SK-N-SH treated with all-trans-retinoic acid at 6 μM for 48 hours (cell line): ENCODE measurements at regions not wholly inside any gene's neighbourhood (a gene's known extent, or its start where the extent isn't known, plus 50 kb on each side); places are given as distances from the start of the nearest gene placed in this dataset.

ENCODE experiments used
- ATAC-seq: fragments of 200-7000 bp; cut with Tn5 transposase; 3 replicates; pipeline ENCODE4 v1.9.1; 2020; ENCODE audit warnings: mild to moderate bottlenecking, moderate library complexity
- ARNTL ChIP-seq: fragments of 450-650 bp; formaldehyde crosslinking; IDR thresholded peaks from 2 replicates; pipeline ENCODE4 v1.5.0; 2020; ENCODE audit warnings: low read depth, mild to moderate bottlenecking, moderate library complexity, borderline replicate concordance
- BACH2 ChIP-seq: fragments of 250-450 bp; sonication (Bioruptor Pico); IDR thresholded peaks from 2 replicates; pipeline ENCODE4 v1.9.0; 2021; ENCODE audit warnings: mild to moderate bottlenecking, borderline replicate concordance
- CREB5 ChIP-seq: fragments of 250-450 bp; sonication (Bioruptor Pico); IDR thresholded peaks from 2 replicates; pipeline ENCODE4 v1.5.1; 2020; ENCODE audit warnings: low read depth, mild to moderate bottlenecking, moderate library complexity
- CSDC2 ChIP-seq: fragments of 250-450 bp; sonication (Bioruptor Pico); IDR thresholded peaks from 2 replicates; pipeline ENCODE4 v1.5.0; 2020; ENCODE audit warnings: mild to moderate bottlenecking, moderate library complexity
- CSRNP3 ChIP-seq: fragments of 250-450 bp; sonication (Bioruptor Pico); IDR thresholded peaks from 2 replicates; pipeline ENCODE4 v1.5.1; 2021; ENCODE audit warnings: mild to moderate bottlenecking, moderate library complexity
- ESRRG ChIP-seq: fragments of 250-450 bp; sonication (Bioruptor Pico); IDR thresholded peaks from 2 replicates; pipeline ENCODE4 v1.6.1; 2021; ENCODE audit warnings: mild to moderate bottlenecking
- GLIS3 ChIP-seq: fragments of 250-450 bp; sonication (Bioruptor Pico); IDR thresholded peaks from 2 replicates; pipeline ENCODE4 v1.5.0; 2020; ENCODE audit warnings: mild to moderate bottlenecking, moderate library complexity
- ISL1 ChIP-seq: fragments of 250-450 bp; sonication (Bioruptor Pico); IDR thresholded peaks from 2 replicates; pipeline ENCODE4 v2.1.2; 2022; ENCODE audit warnings: mild to moderate bottlenecking, moderate library complexity
- OSR1 ChIP-seq: fragments of 250-450 bp; sonication (Bioruptor Pico); IDR thresholded peaks from 2 replicates; pipeline ENCODE4 v1.8.0; 2022; ENCODE audit warnings: moderate library complexity, mild to moderate bottlenecking, inconsistent platforms
- PATZ1 ChIP-seq: fragments of 250-450 bp; sonication (Bioruptor Pico); IDR thresholded peaks from 2 replicates; pipeline ENCODE4 v1.8.0; 2020; ENCODE audit warnings: mild to moderate bottlenecking, moderate library complexity, borderline replicate concordance
- POU6F1 ChIP-seq: fragments of 250-450 bp; sonication (Bioruptor Pico); IDR thresholded peaks from 2 replicates; pipeline ENCODE4 v1.8.0; 2021; ENCODE audit warnings: low read depth, mild to moderate bottlenecking, moderate library complexity, borderline replicate concordance
- RARB ChIP-seq: fragments of 250-450 bp; sonication (Bioruptor Pico); IDR thresholded peaks from 2 replicates; pipeline ENCODE4 v1.8.0; 2021; ENCODE audit warnings: mild to moderate bottlenecking, moderate library complexity
- SNAI2 ChIP-seq: fragments of 250-450 bp; sonication (Bioruptor Pico); IDR thresholded peaks from 2 replicates; pipeline ENCODE4 v1.5.0; 2020; ENCODE audit warnings: mild to moderate bottlenecking, moderate library complexity
- TCF4 ChIP-seq: fragments of 250-450 bp; sonication (Bioruptor Pico); IDR thresholded peaks from 2 replicates; pipeline ENCODE4 v1.8.0; 2021; ENCODE audit warnings: mild to moderate bottlenecking, moderate library complexity, borderline replicate concordance
- TOX ChIP-seq: fragments of 250-450 bp; sonication (Bioruptor Pico); IDR thresholded peaks from 2 replicates; pipeline ENCODE4 v1.8.0; 2021; ENCODE audit warnings: mild to moderate bottlenecking, moderate library complexity, borderline replicate concordance
- TSHZ2 ChIP-seq: fragments of 250-450 bp; sonication (Bioruptor Pico); IDR thresholded peaks from 2 replicates; pipeline ENCODE4 v1.5.0; 2020; ENCODE audit warnings: mild to moderate bottlenecking, moderate library complexity
- ZC3H10 ChIP-seq: fragments of 250-450 bp; sonication (Bioruptor Pico); IDR thresholded peaks from 2 replicates; pipeline ENCODE4 v1.5.1; 2021; ENCODE audit warnings: mild to moderate bottlenecking, moderate library complexity
- ZFP3 ChIP-seq: fragments of 250-450 bp; sonication (Bioruptor Pico); IDR thresholded peaks from 2 replicates; pipeline ENCODE4 v1.5.0; 2020; ENCODE audit warnings: mild to moderate bottlenecking, moderate library complexity
- ZFP30 ChIP-seq: fragments of 450-650 bp; formaldehyde crosslinking; IDR thresholded peaks from 2 replicates; pipeline ENCODE4 v1.5.0; 2022; ENCODE audit warnings: mild to moderate bottlenecking, moderate library complexity
- ZNF8 ChIP-seq: fragments of 450-650 bp; formaldehyde crosslinking; IDR thresholded peaks from 2 replicates; pipeline ENCODE4 v1.5.0; 2020; ENCODE audit warnings: mild to moderate bottlenecking, moderate library complexity

GRCh38 chr9:698276-698675 is 143.2 kb upstream of the DMRT1 start (continued):
- TF ChIP-seq CSRNP3 (CRISPR knock-in tag) (no peak), CREB5 (CRISPR knock-in tag) (no peak), BACH2 (CRISPR knock-in tag) (no peak)
- TF ChIP-seq, all 23 proteins: peak for 0

- ATAC-seq: no peak
- TF ChIP-seq CSRNP3 (CRISPR knock-in tag) (no peak), TCF4 (CRISPR knock-in tag) (no peak), CSDC2 (CRISPR knock-in tag) (no peak), RARB (no peak), ZFP3 (CRISPR knock-in tag) (no peak), CREB5 (CRISPR knock-in tag) (no peak), TOX (CRISPR knock-in tag) (no peak), ARNTL (CRISPR knock-in tag) (no peak), POU6F1 (CRISPR knock-in tag) (no peak), BACH2 (CRISPR knock-in tag) (no peak), SNAI2 (CRISPR knock-in tag) (no peak), OSR1 (CRISPR knock-in tag) (no peak)
Observed at GRCh38 chr9:698954-699353, 142.5 kb upstream of the DMRT1 start.

GRCh38 chr9:699396-699795 is 142.1 kb upstream of the DMRT1 start:
- ATAC-seq: no peak
- no peak for TF ChIP-seq ARNTL (CRISPR knock-in tag)
- no peak for TF ChIP-seq TCF4 (CRISPR knock-in tag)
- no peak for TF ChIP-seq PATZ1 (CRISPR knock-in tag)
- no peak for TF ChIP-seq OSR1 (CRISPR knock-in tag)
- TF ChIP-seq GLIS3 (CRISPR knock-in tag): no peak
- no peak for TF ChIP-seq TSHZ2 (CRISPR knock-in tag)
- no peak for TF ChIP-seq ZC3H10 (CRISPR knock-in tag)
- no peak for TF ChIP-seq BACH2 (CRISPR knock-in tag)
- TF ChIP-seq ESRRG (CRISPR knock-in tag): no peak
- TF ChIP-seq ZFP30 (CRISPR knock-in tag): no peak
- no peak for TF ChIP-seq ZNF8 (CRISPR knock-in tag)
- TF ChIP-seq CSDC2 (CRISPR knock-in tag): no peak
- TF ChIP-seq ISL1: no peak
- no peak for TF ChIP-seq SNAI2 (CRISPR knock-in tag)
